GM12878 (cell line): ENCODE measurements at regions not wholly inside any gene's neighbourhood (a gene's known extent, or its start where the extent isn't known, plus 50 kb on each side); places are given as distances from the start of the nearest gene placed in this dataset.

Experiments
- ATAC-seq: fragments of 200-7000 bp; cut with Tn5 transposase; 3 replicates; pipeline ENCODE4 v1.9.1; 2020; ENCODE audit warnings: mild to moderate bottlenecking, moderate library complexity
- BruUV-seq: library from RNA; stranded (reverse); fragments of 400-500 nt; replicated peaks from 2 replicates; lab custom pipeline; 2021; lab: Mats Ljungman, UMichigan
- CTCF ChIA-PET: fragments of 300-600 bp; sonication (Branson Sonifier 250); formaldehyde crosslinking; extraction: SDS; loops from one replicate; lab custom pipeline; 2021; ENCODE audit warnings: inconsistent platforms; lab: Yijun Ruan, JAX
- POLR2A ChIA-PET: fragments of 350-600 bp; formaldehyde crosslinking; extraction: SDS; loops from one replicate; lab custom pipeline; 2021; ENCODE audit warnings: inconsistent platforms; lab: Charles Lee
- RAD21 ChIA-PET: fragments of 300-600 bp; sonication (Branson Sonifier 250); formaldehyde crosslinking; loops from one replicate; lab custom pipeline; 2023; ENCODE audit warnings: antibody characterized with exemption; ENCODE audit not compliant: unreplicated experiment; lab: Charles Lee
- SMC1A ChIA-PET: fragments of 300-600 bp; sonication (Branson Sonifier 250); formaldehyde crosslinking; loops from one replicate; lab custom pipeline; 2023; ENCODE audit not compliant: unreplicated experiment, uncharacterized antibody; lab: Charles Lee
- DNase-seq: peaks from one replicate; pipeline ENCODE4 v3.0.0-alpha.2; 2011; ENCODE audit warnings: low read depth, low spot score
- FAIRE-seq: peaks from 3 replicates; lab custom pipeline; 2011; peaks lifted over from hg19 to GRCh38; lab: Jason Lieb, UNC
- H2AFZ ChIP-seq: 2 replicates; pipeline ENCODE4 v1.6.0; 2011; ENCODE audit warnings: low read depth, low read length, control low read depth; ENCODE audit not compliant: control insufficient read depth
- H3K27ac ChIP-seq: 2 replicates; pipeline ENCODE4 v1.5.1; 2011; ENCODE audit warnings: control low read depth; ENCODE audit not compliant: control insufficient read depth, insufficient read depth
- H3K27me3 ChIP-seq, 2 experiments: replicated peaks in 1 of 2; 2 replicates each; pipeline versions ENCODE4 v1.6.0 to v1.6.1; 2011; ENCODE audit warnings: low read length in 1 of 2; ENCODE audit not compliant: control insufficient read depth in 2 of 2, insufficient read depth in 2 of 2
- H3K36me3 ChIP-seq, 2 experiments: 2 replicates each; pipeline ENCODE4 v1.5.1; 2011; ENCODE audit warnings: low read length in 1 of 2; ENCODE audit not compliant: control insufficient read depth in 2 of 2, insufficient read depth in 2 of 2
- H3K4me1 ChIP-seq: 2 replicates; pipeline ENCODE4 v1.6.1; 2011; ENCODE audit warnings: mild to moderate bottlenecking, low read length, moderate library complexity, mixed read lengths; ENCODE audit not compliant: control insufficient read depth, insufficient read depth
- H3K4me2 ChIP-seq: 2 replicates; pipeline ENCODE4 v1.6.0; 2011; ENCODE audit warnings: control low read depth; ENCODE audit not compliant: control insufficient read depth, insufficient read depth
- H3K4me3 ChIP-seq: fragments of 200-600 bp; sonication (generic); 2 replicates; pipeline ENCODE4 v1.5.1; 2016
- H3K79me2 ChIP-seq: 2 replicates; pipeline ENCODE4 v1.6.0; 2011; ENCODE audit warnings: low read length; ENCODE audit not compliant: control insufficient read depth, insufficient read depth
- H3K9ac ChIP-seq: 2 replicates; pipeline ENCODE4 v1.8.0; 2011; ENCODE audit warnings: low read length, control low read depth, mixed read lengths; ENCODE audit not compliant: control insufficient read depth, insufficient read depth
- H3K9me3 ChIP-seq: replicated peaks from 3 replicates; pipeline ENCODE4 v1.5.1; 2011; ENCODE audit warnings: mild to moderate bottlenecking, low read length; ENCODE audit not compliant: control insufficient read depth, insufficient read depth
- H4K20me1 ChIP-seq: 2 replicates; pipeline ENCODE4 v1.6.0; 2011; ENCODE audit not compliant: control insufficient read depth, insufficient read depth
- EGR1 ChIP-seq, 2 experiments: IDR thresholded peaks; 1 replicate in 1 of 2; 2 replicates in 1 of 2; pipeline ENCODE4 v1.6.1; 2011 to 2012; ENCODE audit warnings: low read depth in 2 of 2, low read length in 2 of 2, borderline replicate concordance in 1 of 2, mild to moderate bottlenecking in 1 of 2, moderate library complexity in 1 of 2
- EZH2 ChIP-seq: IDR thresholded peaks from 2 replicates; pipeline ENCODE4 v1.6.1; 2012; ENCODE audit warnings: low read depth, mild to moderate bottlenecking, control low read depth, inconsistent platforms, low read length, borderline replicate concordance; ENCODE audit not compliant: control insufficient read depth
- FOXK2 ChIP-seq: fragments of 450-650 bp; IDR thresholded peaks from 2 replicates; pipeline ENCODE4 v1.6.1; 2017; ENCODE audit warnings: mild to moderate bottlenecking, moderate library complexity
- MYC ChIP-seq: IDR thresholded peaks from 2 replicates; pipeline ENCODE4 v1.6.1; 2011; ENCODE audit warnings: mild to moderate bottlenecking, low read length, moderate library complexity, inconsistent platforms; ENCODE audit not compliant: insufficient read depth, insufficient replicate concordance, insufficient read length, severe bottlenecking
- NFYA ChIP-seq: IDR thresholded peaks from 2 replicates; pipeline ENCODE4 v1.6.1; 2011; ENCODE audit warnings: low read depth, mild to moderate bottlenecking, low read length, improper control_type of control experiment, borderline replicate concordance
- POLR2A ChIP-seq: IDR thresholded peaks from 2 replicates; pipeline ENCODE4 v1.6.1; 2011; ENCODE audit warnings: low read depth, mild to moderate bottlenecking, low read length
- RBBP5 ChIP-seq: fragments of 200-600 bp; sonication (generic); conservative IDR thresholded peaks from 2 replicates; pipeline ENCODE4 v1.6.1; 2016
- SMAD5 ChIP-seq: IDR thresholded peaks from 2 replicates; pipeline ENCODE4 v1.6.1; 2016; ENCODE audit warnings: antibody characterized with exemption, low read depth
- SMARCA5 ChIP-seq: fragments of 450-650 bp; IDR thresholded peaks from 2 replicates; pipeline ENCODE4 v1.6.1; 2017; ENCODE audit warnings: mild to moderate bottlenecking
- SREBF2 ChIP-seq: IDR thresholded peaks from 2 replicates; pipeline ENCODE4 v1.6.1; 2012; ENCODE audit warnings: mild to moderate bottlenecking, low read length
- ZBTB33 ChIP-seq: fragments of 450-650 bp; IDR thresholded peaks from 2 replicates; pipeline ENCODE4 v1.6.1; 2017; ENCODE audit warnings: mild to moderate bottlenecking
- ZNF384 ChIP-seq: IDR thresholded peaks from 2 replicates; pipeline ENCODE4 v1.6.1; 2012; ENCODE audit warnings: low read depth, mild to moderate bottlenecking, low read length, improper control_type of control experiment, borderline replicate concordance
- WGBS: methylation state at CpG from one replicate; pipeline ENCODE4 v1.1.6; 2016; ENCODE audit warnings: low lambda C conversion rate; ENCODE audit not compliant: insufficient replicate concordance, insufficient coverage; ENCODE audit errors: missing lambda C conversion rate; 5-methylcytosine and 5-hydroxymethylcytosine counted together
- in situ Hi-C: fragments of 300-500 bp; cut with MboI; formaldehyde crosslinking; loops from 9 replicates; pipeline ENCODE4 v1.14.3; 2018; ENCODE audit warnings: mixed read lengths
- intact Hi-C: fragments of 100-400 bp; cut with micrococcal nuclease; formaldehyde crosslinking; loops from one replicate; pipeline ENCODE4 v1.14.2; 2022; ENCODE audit not compliant: unreplicated experiment

- Histone ChIP-seq H3K27me3 (no peaks in the 10 kb centered on the region), H3K9ac (no peak overlapping the region), H3K4me2 (no peak overlapping the region), H2AFZ (no peak overlapping the region), H3K9me3 (no peaks in the 10 kb centered on the region), H4K20me1 (no peaks in the 10 kb centered on the region), H3K27ac (no peak overlapping the region), H3K79me2 (no peaks in the 10 kb centered on the region), H3K4me1 (no peaks in the 10 kb centered on the region), H3K4me3 (no peak overlapping the region), H3K36me3 (no peaks in the 10 kb centered on the region)
- RAD21 ChIA-PET: no interaction called here
- BruUV-seq: no TSS peak
- intact Hi-C loops: no loop called here
- 52% methylated on average over 3 of the region's 3 CpGs for WGBS
- TF ChIP-seq EZH2 (no peak), ZNF384 (no peak), ZBTB33 (no peak), SMARCA5 (no peak), MYC (no peak), NFYA (no peak), RBBP5 (no peak), SMAD5 (no peak), POLR2A (no peak), FOXK2 (no peak), EGR1 (IDR thresholded peaks at IDR 0.05; ENCODE audit: borderline replicate concordance in 1 of 2, low read depth in 2 of 2, low read length in 2 of 2) (no peak), SREBF2 (no peak)
- FAIRE-seq (no peak), ATAC-seq (no peak), DNase-seq (no peak)
- SMC1A ChIA-PET: interaction anchor here (1.5 kb wide), 1 partner anchor 12 kb away, joined by 4 read pairs; no protein-coding TSS in a partner anchor
- in situ Hi-C loops: no loop called here
- CTCF ChIA-PET: interaction anchor here (0.6 to 1.8 kb wide), 5 partner anchors 9 to 116 kb away, joined by 3 to 5 read pairs (median 4); no protein-coding TSS in a partner anchor
- POLR2A ChIA-PET: no interaction called here
These were observed 122.4 kb upstream of the GPM6A start for GRCh38 chr4:175934506-175934905.
